ENCODE measurements at regions not wholly inside any gene's neighbourhood (a gene's known extent, or its start where the extent isn't known, plus 50 kb on each side); places are given as distances from the start of the nearest gene placed in this dataset.
"Not testable (repeated sequence)": the region's sequence is repeated elsewhere in the genome, so short reads cannot be mapped to it uniquely, and the experiment has no call there.

DNA sequence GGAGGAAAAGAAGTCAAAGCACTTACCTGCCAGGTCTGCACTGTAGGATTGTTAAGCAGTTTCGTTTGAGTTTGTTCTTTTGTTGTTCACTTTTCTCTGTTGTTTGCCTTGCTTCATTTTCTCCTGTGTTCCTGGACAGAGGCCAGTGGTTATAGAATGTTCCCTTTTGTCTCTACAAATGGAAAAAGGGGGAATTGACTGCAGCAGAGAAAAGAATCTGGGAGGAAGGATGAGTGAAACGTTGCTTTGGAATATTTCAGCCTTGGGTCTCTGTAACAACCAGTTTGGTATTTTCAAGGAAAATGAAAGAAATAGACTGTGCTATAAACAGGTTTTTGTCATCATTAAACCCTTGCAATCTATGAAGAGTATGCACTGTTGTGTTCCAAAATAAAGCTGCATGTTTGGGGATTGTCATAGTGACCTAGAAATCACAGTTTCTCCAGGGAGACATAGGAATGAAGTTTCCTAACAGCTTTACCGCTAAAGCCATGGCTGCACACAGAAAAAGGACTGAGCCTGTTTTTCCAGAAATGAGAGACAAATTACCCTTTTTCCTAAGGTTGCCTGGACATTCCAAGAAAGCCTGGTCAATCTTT lies 60.8 kb upstream of the HABP2 start:
- no peak overlapping the region for H3K4me3 Mint-ChIP-seq
- peaks cover 43 to 53% of the 10 kb centered on the region in 2 donors for H3K27me3 Mint-ChIP-seq
- H3K27ac Mint-ChIP-seq = no peak overlapping the region
- no peaks in the 10 kb centered on the region for H3K9me3 Mint-ChIP-seq
- DNase-seq = no peak
- H3K36me3 Mint-ChIP-seq (ENCODE audit: insufficient read depth) = no peaks in the 10 kb centered on the region
- no peak for ATAC-seq (replicated peaks)
- H3K4me1 Mint-ChIP-seq (ENCODE audit: low read depth in 2 of 2) = no peaks in the 10 kb centered on the region

GRCh38 chr10:113493195-113493594 lies 59.7 kb upstream of the HABP2 start:
- Mint-ChIP-seq H3K4me1 (ENCODE audit: low read depth in 2 of 2) (no peaks in the 10 kb centered on the region), H3K9me3 (no peaks in the 10 kb centered on the region), H3K36me3 (ENCODE audit: insufficient read depth) (no peaks in the 10 kb centered on the region), H3K27ac (no peak overlapping the region), H3K27me3 (peaks cover 46 to 52% of the 10 kb centered on the region in 2 donors), H3K4me3 (no peak overlapping the region)
- ATAC-seq (replicated peaks) = no peak
- DNase-seq = no peak

GRCh38 chr10:113493882-113494301 lies 59.0 kb upstream of the HABP2 start:
- Mint-ChIP-seq H3K27me3 (peaks cover 51 to 56% of the 10 kb centered on the region in 2 donors), H3K4me3 (no peak overlapping the region), H3K9me3 (no peaks in the 10 kb centered on the region), H3K4me1 (ENCODE audit: low read depth in 2 of 2) (no peaks in the 10 kb centered on the region), H3K27ac (no peak overlapping the region), H3K36me3 (ENCODE audit: insufficient read depth) (no peaks in the 10 kb centered on the region)
- ATAC-seq (replicated peaks) = no peak
- no peak for DNase-seq

- H3K27ac Mint-ChIP-seq = no peak overlapping the region
- no peak for ATAC-seq (replicated peaks)
- DNase-seq = no peak
- H3K4me1 Mint-ChIP-seq (ENCODE audit: low read depth in 2 of 2) = no peaks in the 10 kb centered on the region
- no peaks in the 10 kb centered on the region for H3K9me3 Mint-ChIP-seq
- peaks cover 58% of the 10 kb centered on the region in 2 donors for H3K27me3 Mint-ChIP-seq
- H3K36me3 Mint-ChIP-seq (ENCODE audit: insufficient read depth) = no peaks in the 10 kb centered on the region
- H3K4me3 Mint-ChIP-seq = no peak overlapping the region
These were observed 58.1 kb upstream of the HABP2 start for GRCh38 chr10:113494761-113495160.

DNA sequence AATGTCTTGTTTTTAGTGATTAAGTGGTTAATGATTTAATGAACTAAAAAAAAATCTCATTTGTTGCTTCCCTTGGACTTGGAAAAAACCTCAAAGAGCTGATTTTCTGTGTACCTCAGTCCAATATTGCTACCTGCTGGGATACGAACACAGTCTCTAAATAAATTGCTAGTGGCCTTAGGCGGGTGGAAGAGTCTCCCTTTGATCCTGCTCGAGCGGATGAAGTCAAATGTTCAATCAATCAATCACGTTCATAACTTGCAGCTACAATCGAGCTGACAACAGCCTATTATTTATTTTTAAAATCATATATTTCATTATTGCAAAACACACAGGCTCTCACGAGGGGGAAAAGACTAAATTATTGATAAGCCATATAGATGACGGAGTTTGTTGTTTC lies 57.3 kb upstream of the HABP2 start:
- no peak for DNase-seq
- H3K9me3 Mint-ChIP-seq = no peaks in the 10 kb centered on the region
- H3K36me3 Mint-ChIP-seq (ENCODE audit: insufficient read depth) = no peaks in the 10 kb centered on the region
- H3K4me1 Mint-ChIP-seq (ENCODE audit: low read depth in 2 of 2) = no peaks in the 10 kb centered on the region
- peaks cover 64 to 66% of the 10 kb centered on the region in 2 donors for H3K27me3 Mint-ChIP-seq
- no peak for ATAC-seq (replicated peaks)
- H3K27ac Mint-ChIP-seq = no peak overlapping the region
- H3K4me3 Mint-ChIP-seq = no peak overlapping the region

- ATAC-seq (replicated peaks) (no peak), DNase-seq (no peak)
- H3K27me3 Mint-ChIP-seq = peaks cover 63% of the 10 kb centered on the region in 2 donors
- no peaks in the 10 kb centered on the region for H3K36me3 Mint-ChIP-seq (ENCODE audit: insufficient read depth)
- no peaks in the 10 kb centered on the region for H3K4me1 Mint-ChIP-seq (ENCODE audit: low read depth in 2 of 2)
- H3K4me3 Mint-ChIP-seq = no peak overlapping the region
- H3K9me3 Mint-ChIP-seq = no peaks in the 10 kb centered on the region
- H3K27ac Mint-ChIP-seq = no peak overlapping the region
These were observed 56.4 kb upstream of the HABP2 start for GRCh38 chr10:113496111-113497109.

GRCh38 chr10:113497198-113497597 lies 55.7 kb upstream of the HABP2 start:
- Mint-ChIP-seq H3K9me3 (no peaks in the 10 kb centered on the region), H3K27ac (no peak overlapping the region), H3K4me1 (ENCODE audit: low read depth in 2 of 2) (no peaks in the 10 kb centered on the region), H3K27me3 (peaks cover 61 to 62% of the 10 kb centered on the region in 2 donors), H3K4me3 (no peak overlapping the region), H3K36me3 (ENCODE audit: insufficient read depth) (no peaks in the 10 kb centered on the region)
- ATAC-seq (replicated peaks) (no peak), DNase-seq (no peak)

DNA sequence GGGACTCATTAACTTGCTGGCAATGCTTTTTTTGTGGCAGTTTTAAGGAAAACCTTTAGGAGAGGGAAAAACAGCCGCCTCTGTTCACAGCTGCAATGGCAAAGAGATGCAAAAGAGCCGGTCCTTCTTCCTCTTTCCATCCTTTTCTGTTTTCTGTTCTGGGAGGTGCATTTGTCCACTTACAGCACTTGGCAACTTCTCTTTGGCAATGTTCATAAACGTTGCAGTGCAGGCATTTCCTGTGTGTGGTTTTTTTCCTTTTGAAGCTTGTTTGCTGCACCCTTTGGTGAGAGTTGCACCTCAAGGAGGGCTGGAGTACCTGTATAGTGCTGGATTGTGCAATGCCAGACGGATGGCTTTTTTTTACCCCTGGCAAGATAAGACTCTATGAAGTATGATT lies 53.9 kb upstream of the HABP2 start:
- DNase-seq (no peak), ATAC-seq (replicated peaks) (no peak)
- Mint-ChIP-seq H3K36me3 (ENCODE audit: insufficient read depth) (no peaks in the 10 kb centered on the region), H3K4me3 (no peak overlapping the region), H3K27ac (no peak overlapping the region), H3K9me3 (peaks cover 0 to 3% of the 10 kb centered on the region in 2 donors), H3K27me3 (peaks cover 61 to 63% of the 10 kb centered on the region in 2 donors), H3K4me1 (ENCODE audit: low read depth in 2 of 2) (no peaks in the 10 kb centered on the region)

DNA sequence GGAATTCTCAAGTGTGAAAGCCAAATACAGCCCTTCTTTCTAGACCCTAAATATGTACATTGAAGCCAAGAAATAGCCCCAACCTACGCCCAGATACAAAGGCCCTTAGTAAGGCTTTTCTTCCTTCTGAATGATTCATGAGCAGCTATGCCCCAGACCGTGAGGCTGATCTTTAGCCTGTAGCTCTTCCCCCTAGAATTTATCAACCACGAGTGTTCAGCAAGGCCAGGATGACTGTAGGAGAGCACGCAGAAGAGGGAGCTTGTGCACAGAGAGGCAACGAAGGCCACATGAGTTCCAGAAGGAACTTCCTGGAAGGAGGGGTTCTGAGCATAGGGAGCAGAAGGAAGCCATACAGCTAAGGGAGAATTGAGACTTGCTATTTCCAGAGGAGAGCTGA lies 53.0 kb upstream of the HABP2 start:
- Mint-ChIP-seq H3K9me3 (peaks cover 0 to 3% of the 10 kb centered on the region in 2 donors), H3K27me3 (peaks cover 61 to 70% of the 10 kb centered on the region in 2 donors), H3K36me3 (ENCODE audit: insufficient read depth) (no peaks in the 10 kb centered on the region), H3K4me3 (no peak overlapping the region), H3K4me1 (ENCODE audit: low read depth in 2 of 2) (no peaks in the 10 kb centered on the region), H3K27ac (no peak overlapping the region)
- DNase-seq (no peak), ATAC-seq (replicated peaks) (no peak)

- not testable (repeated sequence) for H3K4me1 Mint-ChIP-seq (ENCODE audit: low read depth in 2 of 2); ATAC-seq (replicated peaks); H3K9me3 Mint-ChIP-seq; H3K4me3 Mint-ChIP-seq; H3K27ac Mint-ChIP-seq; DNase-seq; H3K36me3 Mint-ChIP-seq (ENCODE audit: insufficient read depth)
- H3K27me3 Mint-ChIP-seq = peaks cover 49 to 64% of the 10 kb centered on the region in 2 donors
These were observed 51.8 kb upstream of the HABP2 start for GRCh38 chr10:113501031-113501430.
